ENCODE measurements at regions not wholly inside any gene's neighbourhood (a gene's known extent, or its start where the extent isn't known, plus 50 kb on each side); places are given as distances from the start of the nearest gene placed in this dataset.
"Not testable (repeated sequence)": the region's sequence is repeated elsewhere in the genome, so short reads cannot be mapped to it uniquely, and the experiment has no call there.

- no peak for DNase-seq
- Histone ChIP-seq H3K27me3 (no peaks in the 10 kb centered on the region), H3K36me3 (no peaks in the 10 kb centered on the region), H3K27ac (no peak overlapping the region), H3K4me3 (no peak overlapping the region), H3K9me3 (replicated peaks) (no peaks in the 10 kb centered on the region), H3K4me1 (no peaks in the 10 kb centered on the region)
Observed at GRCh38 chr6:141048451-141048850, 1084.3 kb upstream of the GJE1 start.

DNA sequence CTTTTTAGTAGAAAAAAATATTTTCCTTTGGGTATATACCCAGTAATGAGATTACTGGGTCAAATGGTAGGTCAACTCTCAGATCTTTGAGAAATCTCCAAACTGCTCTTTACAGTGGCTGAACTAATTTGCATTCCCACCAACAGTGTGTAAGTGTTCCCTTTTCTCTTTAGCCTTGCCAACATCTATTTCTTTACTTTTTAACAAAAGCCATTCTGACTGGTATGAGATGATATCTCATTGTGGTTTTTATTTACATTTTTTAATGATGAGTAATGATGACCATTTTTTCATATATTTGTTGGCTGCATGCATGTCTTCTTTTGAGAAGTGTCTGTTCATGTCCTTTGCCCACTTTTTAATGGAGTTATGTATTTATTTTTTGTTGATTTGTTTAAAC is 1086.2 kb upstream of the GJE1 start:
- not testable (repeated sequence) for H3K4me3 ChIP-seq; DNase-seq; H3K27ac ChIP-seq; H3K4me1 ChIP-seq; H3K27me3 ChIP-seq; H3K9me3 ChIP-seq (replicated peaks); H3K36me3 ChIP-seq

DNA sequence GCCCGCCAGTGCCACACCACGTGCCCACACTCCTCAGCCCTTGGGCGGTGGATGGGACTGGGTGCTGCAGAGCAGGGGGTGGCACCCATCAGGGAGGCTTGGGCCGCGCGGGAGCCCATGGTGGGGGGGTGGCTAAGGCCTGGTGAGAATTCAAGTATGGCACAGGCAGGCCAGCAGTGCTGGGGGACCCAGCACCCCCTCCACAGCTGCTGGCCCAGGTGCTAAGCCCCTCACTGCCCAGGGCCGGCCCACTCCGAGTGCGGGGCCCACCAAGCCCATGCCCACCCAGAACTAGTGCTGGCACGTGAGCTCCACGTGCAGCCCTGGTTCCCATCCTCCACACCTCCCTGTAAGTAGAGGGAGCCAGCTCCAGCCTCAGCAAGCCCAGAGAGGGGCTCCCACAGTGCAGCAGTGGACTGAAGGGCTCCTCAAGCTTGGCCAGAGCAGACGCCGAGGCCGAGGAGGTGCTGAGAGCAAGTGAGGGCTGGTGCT is 1091.1 kb upstream of the GJE1 start:
- no peaks in the 10 kb centered on the region for H3K36me3 ChIP-seq
- no peaks in the 10 kb centered on the region for H3K4me1 ChIP-seq
- H3K9me3 ChIP-seq (replicated peaks): no peaks in the 10 kb centered on the region
- no peak overlapping the region for H3K4me3 ChIP-seq
- no peak for DNase-seq
- no peaks in the 10 kb centered on the region for H3K27me3 ChIP-seq
- no peak overlapping the region for H3K27ac ChIP-seq

DNA sequence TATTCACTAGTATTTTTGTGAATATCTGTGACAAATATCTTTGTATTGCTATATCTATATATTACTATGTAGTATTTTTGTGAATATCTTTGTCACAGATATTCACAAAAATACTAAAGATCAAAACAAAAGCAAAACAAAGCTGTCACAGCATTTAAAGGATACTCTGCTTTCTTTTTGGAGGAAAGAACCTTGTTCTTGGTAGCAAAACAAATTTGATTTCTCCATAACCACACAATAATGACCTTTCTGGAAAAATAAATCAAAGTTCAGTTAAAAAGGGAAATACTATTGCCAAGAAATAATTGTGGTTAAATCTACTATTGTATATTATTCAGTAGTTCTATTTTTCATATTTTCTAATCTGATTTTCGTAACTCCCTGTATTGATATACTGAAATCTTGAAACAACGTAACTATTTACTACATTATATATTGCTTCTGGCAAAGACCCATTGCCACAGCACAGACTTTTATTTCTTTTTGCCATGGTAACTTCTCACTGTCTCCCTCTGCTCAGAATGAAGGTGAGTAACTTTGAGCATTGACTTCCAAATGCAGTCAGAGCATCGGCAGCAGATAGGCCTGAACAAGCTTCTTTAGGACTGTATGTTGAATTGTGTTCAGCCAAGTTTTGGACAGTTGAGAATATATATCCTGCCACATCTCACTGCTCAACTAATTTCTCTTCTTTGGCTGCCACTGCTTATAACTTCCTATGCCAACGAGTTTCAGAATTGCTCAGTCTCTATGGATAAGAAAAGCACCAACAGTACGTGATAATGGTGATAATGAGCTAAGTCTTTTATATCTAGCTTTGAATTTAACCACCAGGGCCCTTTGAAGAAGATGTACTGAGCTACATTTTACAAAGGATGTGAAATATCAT is 1097.2 kb upstream of the GJE1 start:
- no peak for DNase-seq
- H3K4me3 ChIP-seq: no peak overlapping the region
- H3K27me3 ChIP-seq: no peaks in the 10 kb centered on the region
- H3K9me3 ChIP-seq (replicated peaks): no peaks in the 10 kb centered on the region
- no peaks in the 10 kb centered on the region for H3K4me1 ChIP-seq
- no peak overlapping the region for H3K27ac ChIP-seq
- no peaks in the 10 kb centered on the region for H3K36me3 ChIP-seq

DNA sequence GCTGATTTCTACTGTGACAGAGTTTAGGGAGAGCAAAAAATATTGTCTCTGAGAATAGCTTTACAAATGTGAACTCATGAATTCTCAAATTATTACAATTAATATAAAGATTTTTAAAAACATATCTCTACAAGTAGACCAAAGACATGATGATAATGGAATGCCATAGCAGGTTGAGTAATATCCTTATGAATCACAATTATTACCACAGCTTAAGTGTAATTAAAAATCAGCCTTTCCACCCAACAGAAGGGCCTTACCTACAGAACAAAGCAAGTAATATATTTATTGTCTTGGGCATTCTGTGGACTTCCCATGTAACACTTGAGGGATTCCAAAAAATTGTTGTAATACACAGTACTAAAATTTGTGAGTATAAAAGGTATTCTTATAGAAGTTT is 1099.6 kb upstream of the GJE1 start:
- Histone ChIP-seq H3K9me3 (replicated peaks) (no peaks in the 10 kb centered on the region), H3K27ac (no peak overlapping the region), H3K36me3 (no peaks in the 10 kb centered on the region), H3K4me1 (no peaks in the 10 kb centered on the region), H3K4me3 (no peak overlapping the region), H3K27me3 (no peaks in the 10 kb centered on the region)
- no peak for DNase-seq

- Histone ChIP-seq H3K36me3 (no peaks in the 10 kb centered on the region), H3K9me3 (replicated peaks) (no peaks in the 10 kb centered on the region), H3K27ac (no peak overlapping the region), H3K27me3 (no peaks in the 10 kb centered on the region), H3K4me1 (no peaks in the 10 kb centered on the region), H3K4me3 (no peak overlapping the region)
- no peak for DNase-seq
Observed at GRCh38 chr6:141029908-141030307, 1102.8 kb upstream of the GJE1 start.

- Histone ChIP-seq H3K9me3 (replicated peaks) (no peaks in the 10 kb centered on the region; the same call in 1 of the 2 replicates), H3K27me3 (no peaks in the 10 kb centered on the region), H3K36me3 (no peaks in the 10 kb centered on the region), H3K4me3 (no peak overlapping the region), H3K27ac (no peak overlapping the region), H3K4me1 (no peaks in the 10 kb centered on the region)
- DNase-seq: no peak
Observed at GRCh38 chr6:141028791-141029280, 1103.9 kb upstream of the GJE1 start.

GRCh38 chr6:141026504-141026903 is 1106.2 kb upstream of the GJE1 start:
- Histone ChIP-seq H3K9me3 (replicated peaks) (no peaks in the 10 kb centered on the region; the same call in 1 of the 2 replicates), H3K4me1 (no peaks in the 10 kb centered on the region), H3K27me3 (no peaks in the 10 kb centered on the region), H3K27ac (no peak overlapping the region), H3K36me3 (no peaks in the 10 kb centered on the region), H3K4me3 (no peak overlapping the region)
- no peak for DNase-seq

GRCh38 chr6:141024526-141024925 is 1108.2 kb upstream of the GJE1 start:
- Histone ChIP-seq H3K4me1 (no peaks in the 10 kb centered on the region), H3K27ac (no peak overlapping the region), H3K27me3 (no peaks in the 10 kb centered on the region), H3K36me3 (no peaks in the 10 kb centered on the region), H3K4me3 (no peak overlapping the region), H3K9me3 (replicated peaks) (no peaks in the 10 kb centered on the region; the same call in 1 of the 2 replicates)
- DNase-seq: no peak

- no peaks in the 10 kb centered on the region for H3K27me3 ChIP-seq
- no peaks in the 10 kb centered on the region for H3K4me1 ChIP-seq
- no peak for DNase-seq
- no peak overlapping the region for H3K4me3 ChIP-seq
- no peaks in the 10 kb centered on the region for H3K9me3 ChIP-seq (replicated peaks)
- no peaks in the 10 kb centered on the region for H3K36me3 ChIP-seq
- no peak overlapping the region for H3K27ac ChIP-seq
Observed at GRCh38 chr6:141017941-141018340, 1114.8 kb upstream of the GJE1 start.

GRCh38 chr6:141000917-141001316 is 1131.8 kb upstream of the GJE1 start:
- H3K9me3 ChIP-seq (replicated peaks): no peaks in the 10 kb centered on the region
- no peak for DNase-seq
- H3K4me3 ChIP-seq: no peak overlapping the region
- H3K27ac ChIP-seq: no peak overlapping the region
- no peaks in the 10 kb centered on the region for H3K36me3 ChIP-seq
- H3K4me1 ChIP-seq: no peaks in the 10 kb centered on the region
- H3K27me3 ChIP-seq: no peaks in the 10 kb centered on the region

- no peak overlapping the region for H3K27ac ChIP-seq
- H3K4me1 ChIP-seq: peaks cover 7% of the 10 kb centered on the region
- no peaks in the 10 kb centered on the region for H3K27me3 ChIP-seq
- H3K36me3 ChIP-seq: no peaks in the 10 kb centered on the region
- peaks cover 5% of the 10 kb centered on the region; the same call in 1 of the 2 replicates for H3K9me3 ChIP-seq (replicated peaks)
- DNase-seq: no peak
- no peak overlapping the region for H3K4me3 ChIP-seq
Observed at GRCh38 chr6:140993515-140993914, 1139.2 kb upstream of the GJE1 start.

DNA sequence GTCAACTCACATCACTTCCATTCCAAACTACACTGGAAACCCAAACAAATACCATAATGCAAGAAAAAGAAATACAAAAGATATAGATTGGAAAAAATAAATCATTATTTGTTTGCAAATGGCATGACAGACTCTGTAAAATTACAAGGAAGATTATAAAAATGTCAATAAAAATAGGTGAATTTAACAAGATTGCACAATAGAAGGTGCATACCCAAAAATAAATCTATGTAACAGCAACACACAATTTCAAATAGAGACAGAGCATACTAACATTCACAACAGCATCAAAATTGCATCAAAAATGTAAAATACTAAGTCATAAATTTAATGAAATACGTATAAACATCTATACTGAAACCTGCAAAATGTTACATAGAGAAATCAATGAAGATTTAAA is 1140.0 kb upstream of the GJE1 start:
- no peaks in the 10 kb centered on the region for H3K36me3 ChIP-seq
- H3K27me3 ChIP-seq: no peaks in the 10 kb centered on the region
- DNase-seq: no peak
- H3K9me3 ChIP-seq (replicated peaks): peaks cover 5% of the 10 kb centered on the region; the same call in 1 of the 2 replicates
- H3K27ac ChIP-seq: no peak overlapping the region
- peaks cover 9% of the 10 kb centered on the region for H3K4me1 ChIP-seq
- H3K4me3 ChIP-seq: no peak overlapping the region

DNA sequence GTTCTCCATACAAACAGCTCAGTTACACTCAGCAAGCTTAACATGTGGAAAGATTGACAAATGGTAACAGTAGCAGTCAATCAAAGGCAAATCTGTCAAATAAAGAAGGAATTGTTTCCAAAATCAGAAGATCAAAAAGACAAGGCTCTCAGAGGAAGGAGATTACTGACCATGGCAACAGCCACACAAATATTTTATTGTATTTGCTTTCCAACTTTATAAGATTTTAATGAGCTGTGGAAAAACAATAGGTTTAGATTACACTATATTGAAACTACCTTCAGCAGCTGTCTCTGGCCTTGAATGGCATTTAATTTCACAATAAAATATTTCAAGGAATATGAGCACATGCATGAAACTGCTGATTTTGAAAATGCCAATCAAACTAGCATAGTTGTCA is 1143.9 kb upstream of the GJE1 start:
- Histone ChIP-seq H3K36me3 (no peaks in the 10 kb centered on the region), H3K4me3 (no peak overlapping the region), H3K4me1 (peaks cover 9% of the 10 kb centered on the region), H3K9me3 (replicated peaks) (peaks cover 5% of the 10 kb centered on the region; the same call in 1 of the 2 replicates), H3K27ac (peak overlapping the region; percentile 24; the same call in 1 of the 2 replicates), H3K27me3 (no peaks in the 10 kb centered on the region)
- peak in 1 of 2 experiments; percentile 32 for DNase-seq

DNA sequence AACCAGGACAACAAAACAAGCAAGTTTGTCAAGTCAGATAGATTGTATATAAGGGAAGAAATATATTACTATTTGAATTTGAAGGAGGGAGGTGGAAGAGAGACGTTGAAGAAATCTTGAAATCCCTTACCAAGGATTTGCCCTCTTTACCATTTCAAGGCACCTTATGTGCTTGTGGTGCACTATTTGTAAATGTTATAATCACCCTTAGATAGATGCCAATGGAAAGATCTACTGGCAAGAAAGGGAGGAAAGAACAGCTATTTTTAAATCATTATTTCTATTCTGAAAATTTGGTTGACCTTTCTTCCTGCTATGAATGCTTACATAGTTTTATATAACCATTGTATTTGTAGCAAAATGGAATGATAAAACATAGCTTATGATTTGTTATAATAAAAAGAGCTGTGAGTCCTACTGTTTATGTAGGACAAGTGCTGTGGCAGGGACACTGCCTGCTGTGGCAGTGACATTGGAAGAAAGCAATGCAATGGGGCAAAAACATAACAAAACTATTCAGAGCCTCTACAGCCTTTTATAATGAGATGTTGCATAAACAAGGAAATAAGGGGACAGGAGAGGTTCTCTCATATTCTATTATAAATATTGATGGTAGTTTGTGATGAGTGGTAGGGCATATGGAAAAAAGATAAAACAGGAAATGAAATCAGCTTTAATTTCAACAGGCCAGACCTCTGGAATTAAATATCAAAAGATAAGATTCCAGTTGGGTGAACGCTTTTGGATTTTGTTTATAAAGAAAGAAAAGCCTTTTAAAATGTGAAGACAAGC is 1145.2 kb upstream of the GJE1 start:
- peaks cover 9% of the 10 kb centered on the region for H3K4me1 ChIP-seq
- no peak for DNase-seq
- H3K27me3 ChIP-seq: no peaks in the 10 kb centered on the region
- no peak overlapping the region for H3K4me3 ChIP-seq
- H3K9me3 ChIP-seq (replicated peaks): peaks cover 5% of the 10 kb centered on the region; the same call in 1 of the 2 replicates
- H3K27ac ChIP-seq: no peak overlapping the region
- H3K36me3 ChIP-seq: no peaks in the 10 kb centered on the region

Measured in SJCRH30 (cell line).